ENCODE measurements at regions not wholly inside any gene's neighbourhood (a gene's known extent, or its start where the extent isn't known, plus 50 kb on each side); places are given as distances from the start of the nearest gene placed in this dataset.

- WGBS, 10 experiments, result 43 to 100% (median 81%) methylated on average over 1 to 5 of the region's 5 CpGs; no CpG with 5 or more reads in 2 of the 10 experiments
- Histone ChIP-seq H3K4me1 (replicated peaks in 1 of 2) (no peaks in the 10 kb centered on the region), H3K27ac (no peak overlapping the region), H3K4me3 (no peak overlapping the region)
- ATAC-seq (replicated peaks in 6 of 8), result peak in 3 of 8 experiments; percentile 42 to 88 (median 86)
- in situ Hi-C loops (cut with MboI; ENCODE audit: low pct_unique_long_range_greater_than_20kb in 2 of 9, low sequenced_read_pairs in 9 of 9, unreplicated experiment in 9 of 9), result no loop called here
Measured at GRCh38 chr12:96141216-96141912, 52.8 kb upstream of the ELK3 start.

- no peak overlapping the region for H3K4me3 ChIP-seq
- ATAC-seq (replicated peaks in 6 of 8), result no peak
- H3K4me1 ChIP-seq (replicated peaks in 1 of 2), result no peaks in the 10 kb centered on the region
- H3K27ac ChIP-seq, result no peak overlapping the region
- in situ Hi-C loops (cut with MboI; ENCODE audit: low pct_unique_long_range_greater_than_20kb in 2 of 9, low sequenced_read_pairs in 9 of 9, unreplicated experiment in 9 of 9), result no loop called here
- WGBS, 10 experiments, result 56 to 100% (median 84%) methylated on average over 1 to 6 of the region's 6 CpGs; no CpG with 5 or more reads in 1 of the 10 experiments
Measured at GRCh38 chr12:96143392-96143791, 50.8 kb upstream of the ELK3 start.

GRCh38 chr12:96143827-96144565, 50.2 kb upstream of the ELK3 start:
- Histone ChIP-seq H3K27ac (no peak overlapping the region), H3K4me1 (replicated peaks in 1 of 2) (no peaks in the 10 kb centered on the region), H3K4me3 (no peak overlapping the region)
- 48 to 80% (median 61%) methylated on average over 2 to 6 of the region's 6 CpGs for WGBS, 10 experiments
- ATAC-seq (replicated peaks in 6 of 8), result no peak
- in situ Hi-C loops (cut with MboI; ENCODE audit: low pct_unique_long_range_greater_than_20kb in 2 of 9, low sequenced_read_pairs in 9 of 9, unreplicated experiment in 9 of 9), result no loop called here
